ENCODE measurements at regions not wholly inside any gene's neighbourhood (a gene's known extent, or its start where the extent isn't known, plus 50 kb on each side); places are given as distances from the start of the nearest gene placed in this dataset.

DNA sequence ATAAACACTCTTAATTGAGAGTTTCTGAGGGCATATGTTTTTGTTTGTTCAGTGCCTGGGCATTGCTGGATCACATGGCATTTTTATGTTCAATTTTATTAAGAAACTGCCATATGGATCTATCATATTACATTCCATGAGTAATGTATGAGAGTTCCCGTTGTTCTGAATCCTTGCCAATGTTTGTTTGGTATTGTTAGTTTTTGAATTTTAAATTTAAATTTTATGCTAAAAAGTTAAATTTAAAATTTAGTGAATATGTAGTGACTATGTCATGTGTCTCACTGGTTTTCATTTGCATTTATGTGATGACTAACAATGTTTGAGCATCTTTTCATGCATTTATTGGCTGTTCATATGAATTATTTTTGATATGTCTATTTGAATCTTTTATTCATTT, 54.8 kb upstream of the GEMIN8 start:
- H3K9me3 ChIP-seq (ENCODE audit: low read depth, low read length) = no peaks in the 10 kb centered on the region
- DNase-seq (ENCODE audit: low read depth, low spot score) = no peak
- no peak overlapping the region for H3K27ac ChIP-seq
- TF ChIP-seq EZH2 (IDR thresholded peaks at IDR 0.05) (no peak), POLR2AphosphoS5 (IDR thresholded peaks at IDR 0.05; ENCODE audit: borderline replicate concordance, low read depth, low read length) (no peak), FOXP2 (optimal IDR thresholded peaks at IDR 0.05; ENCODE audit: control extremely low read depth, extremely low read length, insufficient read depth) (no peak)
- H3K36me3 ChIP-seq (ENCODE audit: insufficient read depth, low read length) = no peaks in the 10 kb centered on the region
- no peak overlapping the region for H3K9ac ChIP-seq (ENCODE audit: insufficient read length)
- H3K4me3 ChIP-seq = no peak overlapping the region

DNA sequence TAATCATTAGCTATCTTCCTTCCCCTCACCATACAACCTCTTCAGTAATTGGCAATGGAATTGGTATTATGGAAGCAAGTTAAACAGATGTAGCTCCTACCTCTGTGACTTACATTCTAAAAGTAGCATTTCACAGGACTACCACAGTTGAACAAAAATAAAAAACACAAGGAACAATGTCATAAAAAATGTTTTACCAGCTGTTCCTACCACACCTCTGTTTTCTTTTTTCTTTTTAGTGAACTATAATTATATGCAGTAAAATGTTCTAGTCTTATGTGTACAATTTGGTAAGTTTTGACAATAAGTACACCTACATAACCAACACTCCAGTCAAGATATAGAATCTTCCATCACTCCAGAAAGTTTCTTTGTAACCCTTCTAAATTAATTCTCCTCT, 54.1 kb upstream of the GEMIN8 start:
- Histone ChIP-seq H3K36me3 (ENCODE audit: insufficient read depth, low read length) (no peaks in the 10 kb centered on the region), H3K9me3 (ENCODE audit: low read depth, low read length) (no peaks in the 10 kb centered on the region), H3K27ac (no peak overlapping the region), H3K9ac (ENCODE audit: insufficient read length) (no peak overlapping the region), H3K4me3 (no peak overlapping the region)
- no peak for TF ChIP-seq FOXP2 (optimal IDR thresholded peaks at IDR 0.05; ENCODE audit: control extremely low read depth, extremely low read length, insufficient read depth)
- TF ChIP-seq EZH2 (IDR thresholded peaks at IDR 0.05) = no peak
- TF ChIP-seq POLR2AphosphoS5 (IDR thresholded peaks at IDR 0.05; ENCODE audit: borderline replicate concordance, low read depth, low read length) = no peak
- no peak for DNase-seq (ENCODE audit: low read depth, low spot score)

DNA sequence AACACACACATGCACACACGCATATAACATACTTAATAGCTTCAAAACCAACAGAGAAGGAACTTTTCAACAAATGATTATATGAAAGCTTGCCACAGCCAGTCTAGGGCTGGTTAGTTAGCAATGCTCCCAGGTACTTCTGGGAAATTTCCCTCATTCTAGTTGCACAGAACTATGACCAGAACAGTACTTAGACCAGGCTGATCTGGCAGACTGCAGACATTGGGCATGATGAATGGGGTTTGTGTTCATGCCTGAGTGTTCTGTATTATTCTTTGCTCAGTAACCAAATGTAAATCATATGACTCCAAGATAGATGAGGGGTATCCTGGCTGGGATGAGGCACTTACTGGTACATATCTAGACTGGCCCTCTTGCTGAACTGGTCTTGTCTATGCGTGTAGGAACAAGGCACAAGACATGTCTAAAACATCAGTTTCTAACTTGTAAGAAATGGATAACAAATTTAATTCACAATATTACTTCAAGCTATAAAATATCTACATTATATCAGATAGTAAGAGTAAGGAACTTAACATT, 50.3 kb upstream of the GEMIN8 start:
- no peaks in the 10 kb centered on the region for H3K36me3 ChIP-seq (ENCODE audit: insufficient read depth, low read length)
- H3K27ac ChIP-seq = no peak overlapping the region
- TF ChIP-seq FOXP2 (optimal IDR thresholded peaks at IDR 0.05; ENCODE audit: control extremely low read depth, extremely low read length, insufficient read depth) (no peak), EZH2 (IDR thresholded peaks at IDR 0.05) (no peak), POLR2AphosphoS5 (IDR thresholded peaks at IDR 0.05; ENCODE audit: borderline replicate concordance, low read depth, low read length) (no peak)
- no peak overlapping the region for H3K4me3 ChIP-seq
- no peak overlapping the region for H3K9ac ChIP-seq (ENCODE audit: insufficient read length)
- no peak for DNase-seq (ENCODE audit: low read depth, low spot score)
- H3K9me3 ChIP-seq (ENCODE audit: low read depth, low read length) = no peaks in the 10 kb centered on the region
